SU-DHL-6 (cell line): ENCODE measurements at regions not wholly inside any gene's neighbourhood (a gene's known extent, or its start where the extent isn't known, plus 50 kb on each side); places are given as distances from the start of the nearest gene placed in this dataset.

ENCODE experiments used
- H2AFZ ChIP-seq: fragments of 200-600 bp; sonication (generic); 2 replicates; pipeline ENCODE4 v1.6.1; 2014; ENCODE audit warnings: low read depth, mild to moderate bottlenecking, moderate library complexity, mixed read lengths, antibody characterized with exemption, low read length; ENCODE audit not compliant: severe bottlenecking
- H3F3A ChIP-seq: fragments of 200-600 bp; shearing (Covaris generic); 2 replicates; pipeline ENCODE4 v1.6.0; 2016; ENCODE audit warnings: antibody characterized with exemption, mild to moderate bottlenecking; ENCODE audit not compliant: insufficient read depth
- H3K27ac ChIP-seq: fragments of 200-600 bp; sonication (generic); 2 replicates; pipeline ENCODE4 v1.5.1; 2016; ENCODE audit warnings: low read depth, mild to moderate bottlenecking, low read length, moderate library complexity, mixed read lengths
- H3K27me3 ChIP-seq: fragments of 200-600 bp; sonication (generic), shearing (Covaris generic); 2 replicates; pipeline ENCODE4 v1.6.0; 2014; ENCODE audit warnings: mild to moderate bottlenecking, low read length
- H3K36me3 ChIP-seq: fragments of 200-600 bp; sonication (generic); 2 replicates; pipeline ENCODE4 v1.6.1; 2014; ENCODE audit warnings: mild to moderate bottlenecking, low read length, mixed read lengths
- H3K4me2 ChIP-seq: fragments of 300-600, 200-600 bp; shearing (Covaris generic), sonication (generic); 2 replicates; pipeline ENCODE4 v1.6.0; 2014; ENCODE audit warnings: low read length, low read depth, mild to moderate bottlenecking; ENCODE audit not compliant: poor library complexity, severe bottlenecking
- H3K4me3 ChIP-seq: fragments of 200-600 bp; sonication (generic); 2 replicates; pipeline ENCODE4 v1.5.1; 2014; ENCODE audit warnings: antibody characterized with exemption, low read length, mild to moderate bottlenecking, mixed read lengths; ENCODE audit not compliant: insufficient read depth, poor library complexity, severe bottlenecking
- H3K79me2 ChIP-seq: fragments of 200-600 bp; sonication (generic); 2 replicates; pipeline ENCODE4 v1.6.1; 2014; ENCODE audit warnings: mild to moderate bottlenecking, low read length, moderate library complexity; ENCODE audit not compliant: insufficient read depth
- H3K9ac ChIP-seq: fragments of 200-600 bp; sonication (generic); 2 replicates; pipeline ENCODE4 v1.7.0; 2014; ENCODE audit warnings: mild to moderate bottlenecking, low read length
- H3K9me2 ChIP-seq: fragments of 200-600 bp; sonication (generic); replicated peaks from 2 replicates; pipeline ENCODE4 v1.6.1; 2014; ENCODE audit warnings: low read length; ENCODE audit not compliant: insufficient read depth
- H3K9me3 ChIP-seq: fragments of 200-600 bp; sonication (generic); 2 replicates; pipeline ENCODE4 v1.6.1; 2014; ENCODE audit warnings: low read length, mixed read lengths; ENCODE audit not compliant: insufficient read depth
- H4K20me1 ChIP-seq: fragments of 200-600 bp; sonication (generic); 2 replicates; pipeline ENCODE4 v1.6.1; 2014; ENCODE audit warnings: low read depth, mild to moderate bottlenecking, antibody characterized with exemption, low read length, moderate library complexity, mixed read lengths
- CTCF ChIP-seq: fragments of 200-600 bp; sonication (generic); IDR thresholded peaks from one replicate; pipeline ENCODE4 v1.5.1; 2017; ENCODE audit warnings: antibody characterized with exemption, mild to moderate bottlenecking, low read length, moderate library complexity; ENCODE audit not compliant: insufficient read depth, poor library complexity, severe bottlenecking
- EZH2phosphoT487 ChIP-seq: fragments of 200-600 bp; sonication (generic), shearing (Covaris generic); conservative IDR thresholded peaks from 2 replicates; pipeline ENCODE4 v1.6.1; 2018; ENCODE audit warnings: mild to moderate bottlenecking, antibody characterized with exemption, low read length, moderate library complexity, mixed read lengths

- Histone ChIP-seq H3K4me3 (no peak overlapping the region), H3K27me3 (no peaks in the 10 kb centered on the region), H4K20me1 (no peaks in the 10 kb centered on the region), H3K4me2 (no peak overlapping the region), H3K79me2 (no peaks in the 10 kb centered on the region), H3F3A (no peaks in the 10 kb centered on the region), H3K9me3 (peaks cover 6% of the 10 kb centered on the region; the same call in 1 of the 2 replicates), H3K9me2 (no peaks in the 10 kb centered on the region), H3K27ac (no peak overlapping the region), H3K36me3 (no peaks in the 10 kb centered on the region), H2AFZ (no peak overlapping the region), H3K9ac (no peak overlapping the region)
- no peak for TF ChIP-seq EZH2phosphoT487
Observed at GRCh38 chr5:106423109-106423897, 1247.4 kb downstream of the EFNA5 start.

- Histone ChIP-seq H3K9ac (no peak overlapping the region), H3K79me2 (no peaks in the 10 kb centered on the region), H4K20me1 (no peaks in the 10 kb centered on the region), H3F3A (no peaks in the 10 kb centered on the region), H3K36me3 (no peaks in the 10 kb centered on the region), H3K4me2 (no peak overlapping the region), H3K27ac (no peak overlapping the region), H3K9me2 (no peaks in the 10 kb centered on the region), H3K9me3 (peaks cover 6% of the 10 kb centered on the region; the same call in 1 of the 2 replicates), H2AFZ (no peak overlapping the region), H3K4me3 (no peak overlapping the region), H3K27me3 (no peaks in the 10 kb centered on the region)
- no peak for TF ChIP-seq CTCF
- TF ChIP-seq EZH2phosphoT487 = no peak
Observed at GRCh38 chr5:106420102-106420501, 1250.6 kb downstream of the EFNA5 start.

- Histone ChIP-seq H3K4me3 (no peak overlapping the region), H3K9ac (no peak overlapping the region), H3K9me2 (no peaks in the 10 kb centered on the region), H3K9me3 (peaks cover 6% of the 10 kb centered on the region; the same call in 1 of the 2 replicates), H3K79me2 (no peaks in the 10 kb centered on the region), H3F3A (no peaks in the 10 kb centered on the region), H3K36me3 (no peaks in the 10 kb centered on the region), H3K27me3 (no peaks in the 10 kb centered on the region), H4K20me1 (no peaks in the 10 kb centered on the region), H2AFZ (no peak overlapping the region), H3K27ac (no peak overlapping the region), H3K4me2 (no peak overlapping the region)
- TF ChIP-seq EZH2phosphoT487 (no peak), CTCF (no peak)
Observed at GRCh38 chr5:106418196-106418595, 1252.5 kb downstream of the EFNA5 start.

- Histone ChIP-seq H3K4me2 (no peak overlapping the region), H3F3A (no peaks in the 10 kb centered on the region), H3K9me3 (peaks cover under 1% of the 10 kb centered on the region; the same call in 1 of the 2 replicates), H3K36me3 (no peaks in the 10 kb centered on the region), H3K9ac (no peak overlapping the region), H3K79me2 (no peaks in the 10 kb centered on the region), H3K27me3 (no peaks in the 10 kb centered on the region), H3K4me3 (no peak overlapping the region), H3K9me2 (no peaks in the 10 kb centered on the region), H4K20me1 (no peaks in the 10 kb centered on the region), H2AFZ (no peak overlapping the region), H3K27ac (no peak overlapping the region)
- TF ChIP-seq EZH2phosphoT487 (no peak), CTCF (no peak)
Observed at GRCh38 chr5:106417566-106417965, 1253.2 kb downstream of the EFNA5 start.
